ENCODE measurements at regions not wholly inside any gene's neighbourhood (a gene's known extent, or its start where the extent isn't known, plus 50 kb on each side); places are given as distances from the start of the nearest gene placed in this dataset.
"Not testable (repeated sequence)": the region's sequence is repeated elsewhere in the genome, so short reads cannot be mapped to it uniquely, and the experiment has no call there.

GRCh38 chr2:146624430-146625160 is 1220.2 kb upstream of the ACVR2A start:
- no peak for DNase-seq

DNA sequence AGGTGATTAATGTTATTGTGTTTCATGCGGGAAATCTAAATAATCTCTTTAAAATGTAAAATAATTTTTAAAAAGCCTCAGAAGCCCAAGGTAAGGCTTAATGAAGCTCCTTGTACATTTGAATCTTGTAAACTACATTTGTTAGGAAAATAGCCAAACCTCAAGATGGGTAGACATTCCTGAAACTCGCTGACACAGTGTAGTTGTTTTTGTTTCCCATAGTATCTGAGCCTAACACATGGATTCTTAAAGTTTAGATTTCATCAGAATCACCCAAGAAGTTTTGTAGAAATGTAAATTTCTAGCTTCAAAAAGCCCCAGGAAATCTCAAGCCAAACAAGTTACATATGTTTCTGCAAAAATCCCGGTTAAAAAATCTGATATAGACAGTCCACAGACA is 1221.1 kb upstream of the ACVR2A start:
- DNase-seq = no peak

- DNase-seq = no peak
Measured at GRCh38 chr2:146621656-146622055, 1223.2 kb upstream of the ACVR2A start.

- DNase-seq = no peak
Measured at GRCh38 chr2:146615778-146616177, 1229.1 kb upstream of the ACVR2A start.

GRCh38 chr2:146608490-146608889 is 1236.3 kb upstream of the ACVR2A start:
- DNase-seq = no peak

- DNase-seq = no peak
Measured at GRCh38 chr2:146604521-146604920, 1240.3 kb upstream of the ACVR2A start.

GRCh38 chr2:146602856-146603255 is 1242.0 kb upstream of the ACVR2A start:
- no peak for DNase-seq

GRCh38 chr2:146602383-146602782 is 1242.4 kb upstream of the ACVR2A start:
- DNase-seq = no peak

DNA sequence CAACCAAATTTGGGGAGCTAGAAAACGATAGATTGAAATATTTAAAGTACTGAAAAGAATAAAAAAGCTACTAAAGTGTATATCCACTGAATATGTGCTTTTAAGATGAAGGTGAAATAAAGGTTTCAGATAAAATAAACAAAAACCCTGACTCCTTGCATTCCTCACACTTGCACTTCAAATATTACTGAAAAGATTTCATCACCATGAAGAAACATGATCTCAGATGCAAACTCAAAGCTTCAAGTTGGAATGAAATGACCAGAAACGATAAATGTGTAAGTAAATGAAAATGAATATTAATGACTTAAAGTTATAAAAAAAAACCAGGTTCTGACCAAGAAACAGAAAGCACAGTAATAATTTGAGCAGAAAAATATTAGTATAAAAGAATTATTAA is 1246.0 kb upstream of the ACVR2A start:
- DNase-seq = no peak

GRCh38 chr2:146597291-146597690 is 1247.5 kb upstream of the ACVR2A start:
- no peak for DNase-seq

- DNase-seq = no peak
Measured at GRCh38 chr2:146591908-146592307, 1252.9 kb upstream of the ACVR2A start.

GRCh38 chr2:146587291-146587713 is 1257.5 kb upstream of the ACVR2A start:
- DNase-seq = no peak

DNA sequence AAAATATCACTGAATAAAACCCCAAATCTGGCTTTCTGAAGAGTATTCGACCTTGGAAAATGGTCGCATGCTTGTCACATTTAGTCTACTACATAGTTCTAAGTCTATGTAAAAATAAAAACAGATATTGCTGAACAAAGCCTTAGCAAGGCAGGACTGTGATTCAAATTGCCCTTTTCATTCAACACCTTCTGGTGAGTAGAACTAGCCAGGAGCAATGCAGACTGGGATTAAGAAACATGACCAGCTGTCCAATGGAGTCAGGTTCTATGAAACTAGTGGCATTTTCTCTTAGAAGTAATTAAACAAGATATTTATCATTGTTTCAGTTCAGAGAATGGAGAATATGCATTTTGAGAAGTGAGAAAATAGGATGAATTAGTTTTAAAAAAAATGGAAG is 1260.5 kb upstream of the ACVR2A start:
- DNase-seq = no peak

DNA sequence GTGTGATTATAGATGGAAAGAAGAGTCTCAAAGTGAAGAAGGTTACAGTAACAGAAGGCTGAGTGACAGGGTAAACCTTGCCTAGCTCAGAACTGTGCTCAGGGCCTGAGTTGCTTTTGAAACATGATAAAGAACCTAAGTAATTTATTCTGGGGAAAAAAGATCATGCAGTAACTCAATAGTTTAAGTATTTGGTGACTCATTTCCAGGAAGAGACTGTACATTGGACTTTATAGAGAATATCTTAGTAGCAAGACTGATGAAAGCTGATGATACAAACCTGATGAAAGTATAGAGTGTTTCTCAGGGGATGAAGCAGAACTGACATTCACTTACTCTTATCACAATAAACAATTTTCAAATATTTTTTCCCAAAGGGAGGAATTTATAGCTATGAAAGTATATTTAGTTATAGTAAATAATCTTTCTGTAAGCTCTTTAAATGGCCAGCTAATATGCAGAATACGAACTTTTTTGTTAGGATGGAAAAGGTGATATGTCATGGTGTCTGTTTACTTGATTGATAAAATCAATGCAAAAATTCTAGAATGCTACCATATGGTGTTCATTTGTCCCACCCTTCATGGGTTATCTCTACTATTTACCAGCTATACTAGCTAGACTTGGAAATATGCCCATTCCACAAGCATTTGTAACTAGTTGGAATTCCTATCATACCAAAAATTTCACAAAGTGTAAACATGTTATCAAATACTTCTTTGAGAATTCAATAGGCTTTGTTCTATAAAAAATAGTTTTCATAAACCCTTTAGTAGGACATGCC is 1265.5 kb upstream of the ACVR2A start:
- DNase-seq = no peak

- no peak for DNase-seq
Measured at GRCh38 chr2:146576339-146577111, 1268.3 kb upstream of the ACVR2A start.

DNA sequence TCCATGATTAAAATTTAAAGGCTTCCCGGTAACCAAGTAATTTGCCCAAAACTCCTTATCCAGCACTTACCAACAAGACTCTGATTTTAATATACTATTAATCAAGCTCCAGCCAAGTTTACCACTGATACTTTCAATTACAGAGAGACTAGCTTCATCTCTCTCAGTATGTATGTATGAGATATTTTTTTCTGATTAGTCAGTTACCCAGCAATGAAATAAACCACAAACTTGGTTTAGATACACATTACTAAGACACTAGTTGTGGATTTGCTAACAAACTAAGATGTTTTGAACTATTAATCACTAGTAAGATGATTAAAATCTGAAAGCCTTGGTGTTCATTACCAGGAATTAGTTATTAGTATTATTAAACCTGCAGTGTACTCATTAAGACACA is 1272.2 kb upstream of the ACVR2A start:
- no peak for DNase-seq

DNA sequence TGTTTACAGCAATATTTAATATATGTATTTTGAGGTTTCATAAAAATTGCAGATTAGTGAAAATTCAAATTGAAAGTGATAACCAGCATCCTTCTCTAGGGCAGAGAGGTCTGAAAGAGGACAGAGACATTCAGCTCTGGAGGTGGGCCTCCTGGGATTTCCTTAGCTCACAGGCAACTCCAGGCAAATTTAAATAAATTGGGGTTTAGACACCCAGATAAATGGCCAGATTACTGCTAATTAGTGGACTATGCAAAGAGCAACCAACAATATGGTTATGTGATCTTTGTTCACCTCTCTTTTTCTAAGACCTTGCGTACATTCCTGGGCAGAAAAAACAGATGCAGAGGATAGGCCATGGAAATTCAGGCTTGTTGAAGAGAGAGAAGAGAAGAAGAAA is 1282.8 kb upstream of the ACVR2A start:
- no peak for DNase-seq

GRCh38 chr2:146547236-146547635 is 1297.6 kb upstream of the ACVR2A start:
- no peak for DNase-seq

DNA sequence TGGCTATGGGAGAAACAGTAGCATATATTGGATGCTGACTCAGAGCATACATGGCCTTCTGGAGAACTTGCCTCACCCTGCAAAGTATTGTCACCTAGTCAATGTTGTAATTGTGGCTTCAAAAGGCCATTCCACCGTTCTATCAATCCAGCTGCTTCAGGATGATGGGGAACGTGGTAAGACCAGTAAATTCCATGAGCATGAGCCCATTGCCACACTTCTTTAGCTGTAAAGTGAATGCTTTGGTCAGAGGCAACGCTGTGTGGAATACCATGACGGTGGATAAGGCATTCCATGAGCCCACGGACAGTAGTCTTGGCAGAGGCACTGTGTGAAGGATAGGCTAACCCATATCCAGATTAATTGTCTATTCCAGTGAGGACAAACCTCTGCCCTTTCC is 1300.1 kb upstream of the ACVR2A start:
- no peak for DNase-seq

DNA sequence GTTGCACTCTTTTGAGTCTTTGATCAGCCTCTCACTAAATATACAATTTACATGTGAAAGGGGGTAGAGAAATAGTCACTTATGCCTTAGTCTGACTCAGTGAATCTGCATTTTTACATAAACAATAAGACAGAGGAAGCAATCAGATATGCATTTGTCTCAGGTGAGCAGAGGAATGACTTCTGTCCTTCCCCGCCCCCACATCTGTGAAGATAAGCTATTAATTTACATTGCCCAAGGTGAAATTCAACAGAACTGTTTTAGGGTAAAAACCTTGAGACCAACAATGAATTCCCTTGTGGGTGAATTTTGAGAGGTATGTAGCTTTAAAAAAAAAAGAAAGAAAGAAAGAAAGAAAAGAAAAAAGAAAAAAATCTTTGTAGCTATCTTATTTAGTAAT is 1302.9 kb upstream of the ACVR2A start:
- no peak for DNase-seq

DNA sequence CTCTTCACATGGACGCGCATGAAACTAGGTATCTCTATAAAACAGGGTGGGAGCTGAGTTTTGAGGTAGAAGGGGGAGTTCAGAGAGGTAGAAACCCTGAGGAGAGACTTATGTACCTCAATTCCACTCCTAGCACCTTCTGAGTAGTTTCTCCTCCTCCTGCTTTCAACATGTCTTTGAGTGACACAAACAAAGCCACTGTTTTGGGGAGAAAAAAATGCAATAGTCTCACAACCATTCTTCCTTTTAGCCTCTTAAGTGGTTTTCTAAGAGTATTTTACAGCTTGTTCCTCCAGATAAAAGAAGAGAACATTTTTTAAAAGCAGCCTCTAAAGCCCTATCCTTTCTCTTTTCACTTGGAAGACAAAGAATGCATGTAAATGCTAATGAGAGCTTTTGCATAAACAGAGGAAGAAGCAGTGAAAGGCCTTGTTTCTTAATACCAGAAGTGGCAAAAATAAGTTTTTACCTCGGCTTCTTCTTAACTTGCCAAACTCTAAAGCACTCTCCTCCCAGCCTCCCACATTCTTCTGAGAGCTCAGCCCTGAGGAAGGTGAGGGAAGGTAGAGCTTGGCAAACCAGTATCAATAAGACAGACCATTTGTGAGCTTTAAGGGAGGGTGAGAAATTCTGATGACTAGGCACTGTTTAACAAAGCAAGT is 1304.4 kb upstream of the ACVR2A start:
- no peak for DNase-seq

GRCh38 chr2:146539739-146540138 is 1305.1 kb upstream of the ACVR2A start:
- not testable (repeated sequence) for DNase-seq

GRCh38 chr2:146537477-146537876 is 1307.4 kb upstream of the ACVR2A start:
- DNase-seq = no peak
